HG03159 (cell line): ENCODE measurements at regions not wholly inside any gene's neighbourhood (a gene's known extent, or its start where the extent isn't known, plus 50 kb on each side); places are given as distances from the start of the nearest gene placed in this dataset.
"Not testable (repeated sequence)": the region's sequence is repeated elsewhere in the genome, so short reads cannot be mapped to it uniquely, and the experiment has no call there.

Source experiments
- ATAC-seq: cut with Tn5 transposase; IDR thresholded peaks from one replicate; pipeline ENCODE4 v1.9.1; 2021; ENCODE audit warnings: mild to moderate bottlenecking, moderate library complexity; ENCODE audit not compliant: unreplicated experiment

DNA sequence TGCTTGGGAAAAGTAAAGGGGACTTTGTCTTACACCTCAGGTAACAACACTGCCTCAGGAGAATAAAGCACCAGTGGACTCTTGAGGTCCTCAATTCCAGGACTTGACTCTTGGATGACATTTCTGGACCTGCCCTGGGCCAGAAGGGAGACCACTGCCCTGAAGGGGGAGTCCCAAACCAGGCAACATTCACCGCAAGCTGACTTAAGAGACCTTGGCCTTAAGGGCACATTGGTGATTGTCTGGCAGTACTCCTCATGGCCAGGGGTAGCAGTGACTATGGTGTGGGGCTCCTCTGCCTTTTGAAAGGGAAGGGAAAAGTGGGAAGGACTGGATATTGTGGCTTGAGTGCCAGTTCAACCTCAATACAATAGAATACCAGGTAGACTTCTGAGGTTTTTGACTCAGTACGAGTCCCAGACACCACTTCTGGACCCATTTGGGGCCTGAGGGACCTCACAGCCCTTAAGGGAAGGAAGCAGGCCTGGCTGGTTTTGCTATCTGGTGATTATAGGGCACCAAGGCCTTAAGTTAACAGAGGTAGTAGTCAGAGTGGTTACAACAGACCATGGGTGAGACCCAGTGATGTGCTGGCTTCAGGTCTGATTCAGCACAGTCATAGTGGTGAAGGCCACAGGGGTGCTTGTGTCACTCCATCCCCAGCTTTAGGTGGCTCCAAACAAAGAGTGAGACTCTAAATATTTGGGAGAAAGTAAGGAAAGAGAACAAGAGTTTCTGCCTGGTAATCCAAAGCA lies 121.2 kb upstream of the TET2 start:
- no peak for ATAC-seq

- no peak for ATAC-seq
Measured at GRCh38 chr4:105036991-105037390, 109.7 kb upstream of the TET2 start.

GRCh38 chr4:105042451-105042850 lies 104.2 kb upstream of the TET2 start:
- no peak for ATAC-seq

- no peak for ATAC-seq
Measured at GRCh38 chr4:105050896-105051295, 95.8 kb upstream of the TET2 start.

DNA sequence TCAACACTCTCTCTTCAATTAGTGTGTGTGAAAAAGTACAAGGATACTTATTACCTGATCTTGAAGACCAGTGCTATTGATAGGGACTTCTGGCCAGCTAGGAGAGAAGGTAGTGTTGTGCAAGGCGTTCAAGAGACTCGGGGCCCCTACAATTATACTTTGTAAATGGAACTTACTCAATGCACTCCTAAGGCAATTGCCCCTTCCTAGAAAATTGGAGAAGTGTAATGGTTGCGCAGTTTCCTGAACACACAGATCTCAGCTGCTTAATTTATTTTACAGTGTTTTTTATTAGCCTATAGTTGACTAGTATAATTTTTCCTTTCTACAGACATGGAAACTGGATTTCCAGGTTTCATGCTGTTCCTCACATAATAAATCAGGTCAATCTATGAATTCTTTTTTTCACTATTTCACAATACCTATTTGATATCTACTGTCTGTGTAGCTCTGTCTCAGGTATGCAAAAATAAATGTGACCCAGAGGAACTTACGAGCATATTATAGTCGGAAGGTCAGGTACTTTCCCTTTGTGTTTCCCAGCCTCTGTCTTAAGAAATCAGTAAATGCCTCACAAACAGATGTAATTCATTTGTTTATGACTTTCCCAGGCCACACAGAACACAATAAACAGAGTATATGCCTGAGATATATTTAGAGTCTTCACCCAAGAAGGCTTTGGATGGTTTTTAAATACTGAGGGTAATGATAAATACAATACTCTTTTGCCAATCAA lies 89.1 kb upstream of the TET2 start:
- ATAC-seq = no peak

- ATAC-seq = no peak
Measured at GRCh38 chr4:105058177-105058812, 88.4 kb upstream of the TET2 start.

DNA sequence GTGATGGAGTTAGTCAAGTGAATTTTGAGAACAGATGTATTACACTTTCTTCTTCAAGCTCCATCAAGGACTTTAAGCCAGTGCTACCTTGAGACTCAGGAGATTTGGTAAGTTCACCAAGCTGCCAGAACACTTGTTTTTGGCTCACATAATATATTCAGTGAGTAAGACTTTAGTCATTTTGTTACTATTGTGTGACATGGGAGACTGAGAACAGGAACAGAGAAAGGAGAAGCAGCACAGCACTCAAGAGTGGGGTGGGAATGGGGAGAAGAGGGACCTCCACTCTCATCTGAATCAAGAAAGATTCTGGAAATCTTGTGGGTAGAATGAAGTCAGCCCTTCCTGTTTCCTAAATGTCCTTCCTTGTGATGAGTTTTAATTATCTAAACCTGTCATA lies 87.3 kb upstream of the TET2 start:
- peak; percentile 21 for ATAC-seq

DNA sequence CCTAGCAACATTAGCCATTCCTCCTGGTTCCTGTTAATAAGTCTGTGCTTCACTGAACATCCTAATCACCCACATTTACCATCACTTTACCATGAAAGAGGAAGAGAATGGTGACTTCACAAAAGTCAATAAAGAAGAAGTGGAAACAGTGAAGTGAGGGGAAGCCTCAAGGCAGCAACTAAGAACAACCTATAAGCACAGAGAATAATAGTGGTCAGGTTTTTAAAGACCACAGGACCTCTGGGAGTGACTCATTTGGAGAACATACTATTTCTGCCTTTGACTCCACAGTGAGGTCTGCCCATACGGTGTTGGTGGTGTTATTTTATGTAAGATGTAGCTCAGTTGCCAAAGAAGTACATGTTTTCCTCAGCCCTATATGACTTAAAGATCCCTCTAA lies 86.0 kb upstream of the TET2 start:
- ATAC-seq = peak; percentile 94

GRCh38 chr4:105061136-105061696 lies 85.5 kb upstream of the TET2 start:
- ATAC-seq = peak; percentile 27

GRCh38 chr4:105061731-105062130 lies 84.9 kb upstream of the TET2 start:
- ATAC-seq = no peak

GRCh38 chr4:105066401-105066800 lies 80.3 kb upstream of the TET2 start:
- no peak for ATAC-seq

- ATAC-seq = no peak
Measured at GRCh38 chr4:105067431-105067830, 79.2 kb upstream of the TET2 start.

- ATAC-seq = no peak
Measured at GRCh38 chr4:105067946-105068345, 78.7 kb upstream of the TET2 start.

GRCh38 chr4:105068516-105068915 lies 78.2 kb upstream of the TET2 start:
- no peak for ATAC-seq

DNA sequence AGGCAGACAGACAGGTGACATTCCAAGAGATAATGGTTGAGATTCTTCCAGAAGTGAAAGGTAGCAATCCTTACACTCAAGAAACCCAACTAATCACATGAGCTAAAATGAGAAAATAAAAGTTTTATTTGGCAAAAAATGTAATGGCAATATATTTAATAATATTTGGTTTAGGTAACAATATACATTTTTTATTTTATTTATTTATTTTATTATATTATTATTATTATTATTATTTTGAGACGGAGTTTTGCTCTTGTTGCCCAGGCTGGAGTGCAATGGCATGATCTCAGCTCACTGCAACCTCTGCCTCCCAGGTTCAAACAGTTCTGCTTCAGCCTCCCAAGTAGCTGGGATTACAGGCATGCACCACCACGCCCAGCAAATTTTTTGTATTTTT lies 74.6 kb upstream of the TET2 start:
- not testable (repeated sequence) for ATAC-seq

GRCh38 chr4:105074097-105074496 lies 72.6 kb upstream of the TET2 start:
- no peak for ATAC-seq

DNA sequence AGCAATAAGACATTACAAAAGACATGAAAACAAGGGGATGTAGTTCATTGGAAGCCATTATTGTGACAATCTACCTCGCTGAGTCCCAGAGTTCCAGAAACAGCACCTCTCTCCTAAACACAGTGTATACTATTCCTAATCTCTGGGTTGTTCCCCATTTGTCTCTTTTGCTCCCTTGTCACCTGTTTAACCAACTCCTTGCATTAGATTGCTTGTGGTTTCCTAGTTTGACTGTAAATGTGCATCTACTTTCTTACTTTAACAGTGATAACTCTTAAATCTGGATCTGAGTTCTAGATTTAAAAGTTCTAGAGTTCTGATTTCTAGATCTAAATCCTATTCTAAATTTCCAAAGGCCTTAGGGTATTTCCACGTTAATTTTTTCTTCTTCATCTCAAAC lies 71.6 kb upstream of the TET2 start:
- ATAC-seq = no peak

DNA sequence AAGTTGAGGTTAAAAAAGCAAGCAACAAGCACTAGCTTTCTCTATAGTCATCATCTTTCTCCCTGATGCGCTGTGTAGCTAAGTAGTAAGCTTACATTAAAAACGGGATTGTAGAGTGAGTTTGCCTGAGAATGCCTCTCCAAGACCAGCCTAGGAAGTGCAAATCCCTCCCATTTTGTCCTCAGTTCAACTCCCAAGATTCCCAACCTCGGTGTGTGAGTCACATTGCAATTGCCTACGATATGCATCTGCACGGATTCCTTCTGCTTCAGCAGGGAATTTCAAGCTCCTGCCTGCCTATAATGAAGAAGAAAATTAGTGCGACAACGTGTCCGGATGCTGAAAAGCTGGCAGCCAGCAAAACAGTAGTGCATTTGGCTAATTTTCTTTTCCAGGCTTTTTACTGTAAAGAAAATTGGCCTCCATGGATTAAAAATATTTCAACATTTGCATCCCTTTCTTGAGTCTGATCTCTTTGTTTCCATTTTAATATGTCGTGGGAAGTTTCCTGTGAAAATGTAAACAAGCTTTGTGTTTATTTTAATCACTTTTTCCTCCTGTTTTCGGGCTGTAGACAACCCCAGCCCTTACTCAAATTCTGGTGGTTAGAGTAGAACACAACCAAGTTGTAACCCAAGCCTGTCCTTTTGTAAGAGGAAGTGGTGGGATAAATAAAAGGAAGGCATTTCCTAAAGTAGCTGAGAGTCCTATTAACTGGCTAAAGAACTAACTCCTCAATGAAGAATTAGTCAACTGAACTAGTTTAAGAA lies 58.4 kb upstream of the TET2 start:
- ATAC-seq = no peak

GRCh38 chr4:105092356-105092755 lies 54.3 kb upstream of the TET2 start:
- no peak for ATAC-seq

DNA sequence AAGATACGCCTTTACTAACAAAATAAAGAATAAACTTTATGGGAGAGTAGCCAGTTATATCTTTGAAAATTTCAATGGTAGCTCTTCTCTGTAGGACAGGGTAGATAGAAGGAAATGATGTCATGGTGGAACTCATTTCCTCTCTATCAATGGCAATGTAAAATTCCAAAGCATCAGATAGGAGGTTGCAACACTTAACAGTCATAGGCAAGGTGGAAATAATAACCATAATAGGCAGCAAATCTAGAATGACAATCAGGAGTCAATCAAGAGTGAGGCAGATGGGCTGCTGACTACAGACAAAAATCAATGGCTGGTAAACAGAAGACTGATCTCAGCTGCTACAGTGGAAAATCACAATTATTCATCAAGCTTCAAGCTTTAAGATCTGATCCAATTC lies 53.9 kb upstream of the TET2 start:
- no peak for ATAC-seq

DNA sequence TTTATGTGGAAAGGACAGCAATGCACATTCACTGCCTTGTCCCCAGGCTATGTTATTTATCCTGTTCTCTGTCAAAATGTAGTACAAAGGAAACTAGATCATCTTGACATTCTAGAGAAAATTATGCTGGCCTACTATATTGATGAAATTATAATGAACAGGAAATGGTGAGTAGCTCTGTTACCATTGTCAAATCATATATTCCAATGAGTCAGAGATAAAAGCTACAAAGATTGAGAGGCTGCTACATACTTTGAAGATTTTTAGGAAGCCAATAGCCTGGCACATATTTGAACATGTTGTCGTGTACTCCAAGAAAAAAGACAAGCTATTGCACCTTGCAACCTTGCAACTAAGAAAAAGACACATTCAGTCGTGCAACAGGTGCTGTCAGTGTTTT lies 52.7 kb upstream of the TET2 start:
- no peak for ATAC-seq
